ENCODE measurements at regions not wholly inside any gene's neighbourhood (a gene's known extent, or its start where the extent isn't known, plus 50 kb on each side); places are given as distances from the start of the nearest gene placed in this dataset.

- DNase-seq = no peak
These were observed 49.7 kb downstream of the GLI2 start for GRCh38 chr2:120785228-120785966.

- DNase-seq = no peak
These were observed 50.6 kb downstream of the GLI2 start for GRCh38 chr2:120786038-120786960.

- DNase-seq = no peak
These were observed 51.6 kb downstream of the GLI2 start for GRCh38 chr2:120787111-120787821.

DNA sequence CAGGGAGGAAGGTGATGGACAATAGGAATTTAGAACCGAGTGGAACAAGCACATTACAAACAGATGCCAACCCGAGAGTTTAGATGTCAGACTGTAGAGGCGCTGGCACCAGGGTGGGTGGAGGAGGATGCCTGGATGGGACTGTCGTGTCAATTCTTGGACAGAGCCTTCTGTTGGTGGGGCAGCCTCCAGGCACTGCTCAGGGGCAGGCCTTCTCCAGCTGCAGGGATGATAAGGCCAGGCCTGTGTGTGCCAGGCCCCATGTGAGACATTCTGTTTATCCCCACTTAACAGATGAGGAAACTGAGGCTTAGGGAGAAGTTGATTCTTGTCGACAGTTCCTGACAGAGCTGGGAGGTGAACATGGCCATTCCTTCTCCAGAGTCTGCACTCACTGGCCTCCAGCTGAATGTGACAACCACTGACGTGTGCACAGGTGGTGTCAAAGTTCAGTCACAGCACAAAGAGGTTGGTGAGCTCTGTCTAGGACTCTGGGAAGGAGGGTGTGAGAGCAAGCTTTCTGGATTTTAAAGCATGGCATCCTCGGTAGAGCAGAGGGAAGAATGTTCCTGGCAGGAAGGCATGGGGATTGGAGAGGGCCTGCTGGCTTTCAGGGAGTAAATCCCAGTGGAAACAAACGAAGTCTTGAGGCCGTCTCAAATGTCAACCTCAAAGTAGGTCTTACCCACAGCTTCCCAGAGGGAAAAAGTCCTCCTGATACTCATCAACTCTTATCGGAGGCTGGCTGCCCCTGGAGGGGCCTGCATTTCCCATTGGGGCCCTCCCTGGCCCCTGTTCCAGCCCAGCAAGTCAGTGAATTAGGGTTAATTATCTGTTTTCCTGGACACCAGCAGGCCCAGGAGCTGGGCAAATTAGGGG is 52.4 kb downstream of the GLI2 start:
- DNase-seq = no peak

DNA sequence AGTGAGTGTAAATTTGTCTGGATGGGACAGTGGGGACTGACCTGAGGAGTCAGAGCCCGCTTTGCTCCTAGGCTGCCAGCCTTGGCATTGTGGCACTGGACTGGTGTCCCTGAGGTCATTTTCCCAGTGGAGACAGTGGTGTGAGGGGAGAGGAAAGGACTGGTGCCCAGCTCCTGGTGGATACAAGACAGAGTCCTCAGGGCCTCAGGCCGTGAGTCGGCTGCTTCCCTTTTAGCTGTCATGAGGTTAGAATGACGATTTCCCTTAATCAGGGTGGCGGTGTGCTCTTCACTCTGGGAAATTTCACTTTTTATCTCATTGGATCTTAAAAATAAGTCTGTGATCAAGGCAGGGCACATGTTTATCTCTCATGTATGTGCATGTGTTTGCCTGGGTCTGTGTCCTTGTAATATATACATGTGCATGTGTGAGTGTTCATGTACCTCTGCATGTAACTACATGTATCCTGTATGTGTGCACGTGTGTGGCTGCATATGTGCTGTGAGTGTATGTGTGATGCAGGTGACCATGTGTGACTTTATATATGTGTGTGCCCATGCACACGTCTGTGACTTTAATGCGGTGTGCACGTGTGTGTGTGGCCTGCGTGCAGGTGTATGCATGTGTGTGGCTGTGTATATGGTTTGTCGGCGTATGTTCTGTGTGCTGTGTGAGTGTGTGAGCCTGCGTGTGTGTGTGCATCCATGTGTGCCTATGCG is 55.7 kb downstream of the GLI2 start:
- DNase-seq = no peak

- DNase-seq = no peak
These were observed 56.3 kb downstream of the GLI2 start for GRCh38 chr2:120791962-120792297.

DNA sequence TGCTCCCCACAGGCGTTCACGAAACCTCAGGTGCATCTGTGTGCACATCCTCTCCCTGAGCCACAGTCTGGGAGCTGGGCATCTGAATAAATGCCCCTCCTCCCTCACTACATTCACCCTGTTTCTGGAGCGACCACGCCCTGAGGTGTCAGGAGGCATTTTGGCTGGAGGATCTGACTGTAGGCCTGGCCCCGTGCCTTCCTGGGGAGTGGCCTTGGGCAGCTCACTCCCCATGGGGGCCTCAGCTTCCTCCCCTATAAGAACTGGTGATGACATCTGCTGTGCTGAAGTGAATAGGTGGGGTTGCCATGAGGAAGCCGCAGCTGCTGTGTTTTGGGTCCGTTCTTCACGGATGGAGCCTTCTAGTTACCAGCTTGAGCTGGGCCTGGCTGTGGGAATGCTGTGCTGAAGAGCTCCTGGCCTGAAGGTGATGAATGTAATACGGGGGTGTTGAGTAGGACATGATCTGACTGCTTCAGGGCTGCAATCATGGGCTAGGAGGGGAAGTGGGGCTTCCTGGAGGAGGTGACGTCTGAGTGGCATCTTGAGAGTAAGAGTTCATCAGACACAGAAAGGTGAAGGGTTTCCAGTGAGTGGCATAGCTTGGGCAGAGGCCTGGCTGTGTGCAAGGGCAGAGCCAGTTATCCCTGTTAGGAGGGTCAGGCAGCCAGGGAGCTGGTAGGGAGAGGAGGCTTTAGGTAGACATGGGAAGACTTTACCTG is 58.2 kb downstream of the GLI2 start:
- DNase-seq = no peak

- no peak for DNase-seq
These were observed 59.0 kb downstream of the GLI2 start for GRCh38 chr2:120794716-120795115.

DNA sequence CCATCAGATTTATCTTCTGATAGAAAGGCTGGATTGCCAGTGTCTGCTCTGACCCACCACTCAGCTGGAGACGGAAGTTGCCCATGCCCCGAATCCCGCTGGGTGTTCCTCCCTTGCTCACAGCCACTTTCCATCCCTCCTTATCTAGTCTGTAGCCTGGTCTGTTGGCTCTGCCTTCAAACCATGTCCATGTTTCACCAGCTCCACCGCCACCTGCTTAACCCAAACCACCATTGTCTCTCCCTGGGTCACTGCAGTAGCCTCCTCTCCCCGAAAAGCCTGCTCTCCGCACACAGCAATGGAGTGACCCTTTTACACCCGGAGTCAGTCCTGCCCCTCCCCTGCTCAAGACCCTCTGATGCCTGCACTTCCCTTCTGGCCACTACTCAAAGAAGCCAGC is 60.4 kb downstream of the GLI2 start:
- DNase-seq = no peak

DNA sequence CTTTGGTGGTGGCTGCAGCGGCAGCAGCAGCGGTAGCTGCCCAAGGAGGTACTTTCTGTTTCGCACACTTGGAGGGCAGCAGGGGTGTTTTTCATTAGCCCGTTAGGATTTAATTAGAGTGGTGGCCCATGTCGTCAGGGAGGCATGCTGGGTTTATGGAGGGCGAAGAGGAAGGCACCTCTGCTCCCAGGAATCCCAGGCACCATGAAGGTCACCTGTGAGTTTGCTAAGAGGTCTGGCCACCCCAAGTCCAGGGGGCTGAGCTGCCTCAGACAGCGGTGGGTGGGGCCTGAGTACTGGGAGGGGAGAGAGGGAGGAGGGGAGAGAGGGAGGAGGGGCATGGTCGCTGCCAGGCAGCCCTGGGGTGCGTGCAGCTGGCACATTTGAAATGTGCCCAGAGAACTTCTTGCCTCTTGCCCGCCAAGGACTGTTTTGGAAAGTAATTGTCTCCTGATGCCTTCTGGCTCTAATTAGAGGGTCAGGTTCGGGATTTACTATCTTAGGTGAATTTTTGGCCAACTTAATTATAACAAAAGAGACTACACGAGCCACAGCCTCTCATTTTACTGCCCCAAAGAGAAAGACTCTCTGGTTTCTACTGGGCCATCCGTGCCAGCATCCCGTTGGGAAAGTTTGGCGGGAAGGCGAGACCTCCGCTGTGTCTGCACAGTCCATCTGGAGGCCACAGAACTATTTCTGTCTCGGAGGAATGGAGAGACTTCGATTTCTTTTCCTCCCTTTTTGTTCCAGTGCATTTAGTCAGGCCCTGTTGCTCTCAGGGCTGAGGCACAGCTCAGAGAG is 62.0 kb downstream of the GLI2 start:
- no peak for DNase-seq

GRCh38 chr2:120798567-120799247 is 63.0 kb downstream of the GLI2 start:
- no peak for DNase-seq

DNA sequence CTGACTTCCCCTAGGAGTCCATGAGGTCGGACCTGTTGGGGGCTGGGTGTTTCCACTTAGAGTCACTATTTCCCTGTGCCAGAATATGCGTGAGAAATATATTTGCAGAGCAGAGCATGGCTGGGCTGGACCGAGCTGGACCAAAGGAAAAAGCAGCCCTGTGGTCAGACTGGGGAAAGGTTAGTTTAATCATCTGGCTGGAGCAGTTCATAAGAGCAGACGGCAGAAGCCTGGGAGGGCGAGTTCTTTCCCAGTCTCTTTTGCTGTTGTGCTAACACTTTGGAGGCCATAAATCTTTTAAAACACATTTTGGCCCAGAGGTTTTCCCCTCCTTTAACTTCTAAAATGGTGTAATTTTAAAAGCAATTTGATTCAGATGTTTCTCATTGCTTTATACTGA is 66.5 kb downstream of the GLI2 start:
- no peak for DNase-seq

DNA sequence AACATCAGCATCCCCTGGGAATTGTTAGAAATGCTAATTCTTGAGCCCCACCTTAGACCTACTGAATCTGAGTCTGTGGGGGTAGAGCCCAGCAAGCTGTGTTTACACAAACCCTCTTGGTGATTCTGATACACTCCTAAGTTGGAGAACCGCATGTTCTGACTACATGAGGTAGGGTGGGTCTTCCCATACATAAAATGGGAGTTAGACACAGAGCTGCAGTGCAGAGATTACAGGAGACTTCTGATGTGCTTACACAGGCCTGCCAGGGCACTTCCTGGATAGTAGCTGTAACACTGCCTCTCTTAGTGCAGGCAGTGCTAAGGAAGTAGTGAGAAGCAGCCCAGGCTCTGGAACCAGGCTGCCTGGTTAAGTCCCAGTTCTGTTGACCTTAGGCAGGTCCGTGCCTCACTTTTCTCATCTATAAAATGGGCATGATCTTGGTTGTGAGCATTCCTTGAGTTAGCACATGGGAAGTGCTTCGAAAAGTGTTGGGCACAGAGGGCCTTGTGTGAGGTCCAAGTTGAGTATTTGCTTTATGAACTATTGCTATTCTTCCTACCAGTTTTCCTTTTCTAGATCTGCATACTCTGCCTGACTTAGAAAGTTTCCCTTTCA is 67.3 kb downstream of the GLI2 start:
- peak in 1 of 2 experiments; percentile 58 for DNase-seq

DNA sequence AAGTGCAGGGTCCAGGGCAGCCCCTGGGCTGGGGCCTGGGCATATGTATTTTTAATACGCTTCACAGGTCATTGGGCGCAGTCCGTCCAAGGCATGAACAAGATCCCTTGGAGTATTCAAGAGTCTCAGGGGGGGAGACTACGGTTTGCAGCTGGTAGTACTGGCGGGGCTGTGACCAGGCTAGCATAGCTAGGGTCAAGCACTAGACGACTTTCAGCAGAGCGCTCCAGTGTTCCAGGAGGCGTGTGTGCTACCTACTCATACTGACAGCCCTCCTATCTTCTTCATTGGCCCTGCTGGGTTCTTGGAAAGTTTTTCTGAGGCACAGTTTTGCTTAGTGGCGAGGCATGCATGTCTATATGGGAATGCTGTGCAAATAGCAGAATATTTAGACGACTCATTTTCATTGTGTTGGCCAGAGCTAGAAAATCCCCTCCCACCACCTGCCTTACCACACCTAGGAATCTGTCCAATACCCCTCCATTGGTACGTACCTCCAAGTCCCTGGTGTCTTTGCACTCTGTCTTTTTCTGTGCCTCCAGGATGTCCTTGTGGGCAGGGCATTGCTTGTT is 68.2 kb downstream of the GLI2 start:
- no peak for DNase-seq

GRCh38 chr2:120804459-120804858 is 68.8 kb downstream of the GLI2 start:
- DNase-seq = no peak

DNA sequence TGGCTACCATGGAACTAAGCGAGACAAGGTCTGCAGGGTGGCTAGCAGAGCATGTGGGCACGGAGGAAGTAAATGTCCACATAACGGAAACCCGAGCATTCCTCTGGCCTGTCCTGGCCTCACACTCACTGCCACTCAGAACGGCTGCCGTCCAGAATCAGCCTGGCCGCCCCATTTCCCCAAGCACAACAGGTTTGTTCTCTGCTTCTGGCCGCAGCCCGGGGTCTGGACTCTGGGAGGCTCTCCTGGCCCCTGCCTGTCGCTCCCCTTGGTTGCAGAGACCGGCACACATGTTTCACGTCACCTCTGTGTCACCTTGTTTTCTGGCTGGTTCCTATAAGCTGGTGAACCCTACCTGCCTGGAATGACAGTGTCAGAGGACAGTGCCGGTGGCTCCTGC is 69.3 kb downstream of the GLI2 start:
- DNase-seq = no peak

- no peak for DNase-seq
These were observed 69.9 kb downstream of the GLI2 start for GRCh38 chr2:120805602-120806001.

- no peak for DNase-seq
These were observed 72.1 kb downstream of the GLI2 start for GRCh38 chr2:120807751-120808150.

DNA sequence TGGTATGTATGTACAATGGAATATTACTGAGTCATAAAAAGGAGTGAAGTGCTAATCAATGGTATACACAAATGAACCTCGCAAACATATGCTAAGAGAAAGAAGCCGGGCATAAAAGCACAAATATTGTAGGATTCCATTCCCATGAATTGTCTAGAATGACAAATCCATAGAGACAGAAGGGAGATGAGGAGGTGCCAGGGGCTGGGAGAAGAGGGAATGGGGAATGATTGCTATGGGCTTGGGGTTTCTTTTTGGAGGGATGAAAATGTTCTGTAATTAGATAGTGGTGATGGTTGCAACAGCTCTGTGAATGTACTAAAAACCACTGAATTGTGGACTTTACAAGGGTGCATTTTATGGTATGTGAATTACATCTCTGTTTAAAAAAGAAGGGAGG is 73.5 kb downstream of the GLI2 start:
- DNase-seq = no peak

Data from NCI-H526 (cell line).